HG02642 (cell line): ENCODE measurements at regions not wholly inside any gene's neighbourhood (a gene's known extent, or its start where the extent isn't known, plus 50 kb on each side); places are given as distances from the start of the nearest gene placed in this dataset.
"Not testable (repeated sequence)": the region's sequence is repeated elsewhere in the genome, so short reads cannot be mapped to it uniquely, and the experiment has no call there.

Experiments
- ATAC-seq: cut with Tn5 transposase; IDR thresholded peaks from one replicate; pipeline ENCODE4 v1.9.1; 2021; ENCODE audit warnings: mild to moderate bottlenecking; ENCODE audit not compliant: unreplicated experiment, poor library complexity

GRCh38 chr4:158958489-158959270, 144.2 kb upstream of the RAPGEF2 start:
- no peak for ATAC-seq

- ATAC-seq: no peak
Measured at GRCh38 chr4:158962393-158962792, 140.5 kb upstream of the RAPGEF2 start.

- ATAC-seq: not testable (repeated sequence)
Measured at GRCh38 chr4:158963282-158963681, 139.6 kb upstream of the RAPGEF2 start.

GRCh38 chr4:158964114-158964727, 138.7 kb upstream of the RAPGEF2 start:
- ATAC-seq: no peak

- no peak for ATAC-seq
Measured at GRCh38 chr4:158964728-158965124, 138.2 kb upstream of the RAPGEF2 start.

GRCh38 chr4:158965226-158965625, 137.7 kb upstream of the RAPGEF2 start:
- ATAC-seq: no peak

GRCh38 chr4:158966091-158966490, 136.8 kb upstream of the RAPGEF2 start:
- ATAC-seq: no peak

GRCh38 chr4:158968961-158969360, 133.9 kb upstream of the RAPGEF2 start:
- no peak for ATAC-seq

- ATAC-seq: no peak
Measured at GRCh38 chr4:158970812-158971211, 132.1 kb upstream of the RAPGEF2 start.

- ATAC-seq: not testable (repeated sequence)
Measured at GRCh38 chr4:158974438-158974837, 128.4 kb upstream of the RAPGEF2 start.

- ATAC-seq: not testable (repeated sequence)
Measured at GRCh38 chr4:158980711-158981110, 122.2 kb upstream of the RAPGEF2 start.

- no peak for ATAC-seq
Measured at GRCh38 chr4:158991534-158992155, 111.2 kb upstream of the RAPGEF2 start.

GRCh38 chr4:158993891-158994290, 109.0 kb upstream of the RAPGEF2 start:
- no peak for ATAC-seq

- no peak for ATAC-seq
Measured at GRCh38 chr4:158995040-158995439, 107.8 kb upstream of the RAPGEF2 start.

- ATAC-seq: no peak
Measured at GRCh38 chr4:158995965-158996364, 106.9 kb upstream of the RAPGEF2 start.

- ATAC-seq: no peak
Measured at GRCh38 chr4:158996669-158997074, 106.2 kb upstream of the RAPGEF2 start.

GRCh38 chr4:158997660-158998349, 105.1 kb upstream of the RAPGEF2 start:
- ATAC-seq: no peak

GRCh38 chr4:158998624-158999023, 104.3 kb upstream of the RAPGEF2 start:
- ATAC-seq: no peak

GRCh38 chr4:158999166-158999682, 103.7 kb upstream of the RAPGEF2 start:
- no peak for ATAC-seq

- no peak for ATAC-seq
Measured at GRCh38 chr4:158999849-159000248, 103.0 kb upstream of the RAPGEF2 start.

GRCh38 chr4:159002950-159003349, 99.9 kb upstream of the RAPGEF2 start:
- no peak for ATAC-seq
